IMR-90 (cell line): ENCODE measurements at regions not wholly inside any gene's neighbourhood (a gene's known extent, or its start where the extent isn't known, plus 50 kb on each side); places are given as distances from the start of the nearest gene placed in this dataset.

Experiments
- ATAC-seq: fragments of 200-7000 bp; cut with Tn5 transposase; 2 replicates; pipeline ENCODE4 v1.9.1; 2020; ENCODE audit warnings: low read depth, mild to moderate bottlenecking, moderate library complexity
- BruUV-seq: library from RNA; stranded (reverse); fragments of 400-500 nt; replicated peaks from 2 replicates; lab custom pipeline; 2021; lab: Mats Ljungman, UMichigan
- CTCF ChIA-PET: fragments of 300-600 bp; formaldehyde crosslinking; extraction: SDS; loops from one replicate; lab custom pipeline; 2021; ENCODE audit warnings: antibody characterized with exemption; lab: Yijun Ruan, JAX
- POLR2A ChIA-PET: fragments of 300-600 bp; sonication (Branson Sonifier 250); formaldehyde crosslinking; loops from one replicate; lab custom pipeline; 2022; ENCODE audit warnings: antibody characterized with exemption; ENCODE audit not compliant: unreplicated experiment; lab: Charles Lee
- DNase-seq: peaks from one replicate; pipeline ENCODE4 v3.0.0; 2013
- H2AFZ ChIP-seq: replicated peaks from 2 replicates; pipeline ENCODE3; 2013; ENCODE audit warnings: low read length, mild to moderate bottlenecking; ENCODE audit not compliant: poor library complexity
- H2AK5ac ChIP-seq: 2 replicates; pipeline ENCODE4 v1.6.1; 2013; ENCODE audit warnings: low read depth, low read length, inconsistent platforms
- H2AK9ac ChIP-seq: replicated peaks from 2 replicates; pipeline ENCODE3; 2013; ENCODE audit warnings: mild to moderate bottlenecking, low read depth, low read length, moderate library complexity; ENCODE audit not compliant: poor library complexity
- H2BK120ac ChIP-seq: 2 replicates; pipeline ENCODE4 v1.6.1; 2013; ENCODE audit warnings: low read depth, low read length, inconsistent platforms
- H2BK15ac ChIP-seq: 3 replicates; pipeline ENCODE4 v1.6.1; 2013; ENCODE audit warnings: low read depth, low read length, inconsistent platforms
- H2BK20ac ChIP-seq: 2 replicates; pipeline ENCODE4 v1.6.1; 2013; ENCODE audit warnings: low read depth, mild to moderate bottlenecking, inconsistent platforms, low read length, moderate library complexity
- H2BK5ac ChIP-seq: 2 replicates; pipeline ENCODE4 v1.6.1; 2013; ENCODE audit warnings: mild to moderate bottlenecking, low read depth, low read length, inconsistent platforms; ENCODE audit not compliant: poor library complexity, severe bottlenecking
- H3K14ac ChIP-seq: replicated peaks from 2 replicates; pipeline ENCODE4 v1.6.1; 2013; ENCODE audit warnings: low read depth, low read length, inconsistent platforms
- H3K18ac ChIP-seq: 2 replicates; pipeline ENCODE4 v1.6.1; 2013; ENCODE audit warnings: low read depth, low read length, control low read depth
- H3K23ac ChIP-seq: 2 replicates; pipeline ENCODE4 v1.6.1; 2013; ENCODE audit warnings: low read depth, low read length, inconsistent platforms
- H3K27ac ChIP-seq: 2 replicates; pipeline ENCODE4 v1.5.1; 2013; ENCODE audit warnings: mild to moderate bottlenecking, control low read depth, low read length; ENCODE audit not compliant: insufficient read depth
- H3K27me3 ChIP-seq: 2 replicates; pipeline ENCODE4 v1.6.1; 2013; ENCODE audit warnings: low read length; ENCODE audit not compliant: control insufficient read depth, insufficient read depth
- H3K36me3 ChIP-seq: 2 replicates; pipeline ENCODE4 v1.6.1; 2013; ENCODE audit warnings: low read length, mixed read lengths; ENCODE audit not compliant: control insufficient read depth, insufficient read depth
- H3K4ac ChIP-seq: 2 replicates; pipeline ENCODE4 v1.6.1; 2013; ENCODE audit warnings: low read depth, low read length, inconsistent platforms
- H3K4me1 ChIP-seq: 2 replicates; pipeline ENCODE4 v1.6.1; 2013; ENCODE audit warnings: low read length, mixed read lengths; ENCODE audit not compliant: control insufficient read depth, insufficient read depth
- H3K4me2 ChIP-seq: 2 replicates; pipeline ENCODE4 v1.6.1; 2013; ENCODE audit warnings: low read depth, mild to moderate bottlenecking, control low read depth, low read length, moderate library complexity
- H3K4me3 ChIP-seq: 2 replicates; pipeline ENCODE4 v1.5.1; 2013; ENCODE audit warnings: low read depth, mild to moderate bottlenecking, control low read depth, low read length, moderate library complexity; ENCODE audit not compliant: insufficient read depth
- H3K56ac ChIP-seq: 2 replicates; pipeline ENCODE4 v1.6.1; 2013; ENCODE audit warnings: low read length, inconsistent platforms; ENCODE audit not compliant: insufficient read depth; ENCODE audit errors: extremely low read depth
- H3K79me1 ChIP-seq, 2 experiments: 2 replicates each; pipeline ENCODE4 v1.6.1; 2013; ENCODE audit warnings: low read length in 2 of 2, inconsistent platforms in 1 of 2, low read depth in 1 of 2
- H3K9ac ChIP-seq: 2 replicates; pipeline ENCODE4 v1.6.1; 2013; ENCODE audit warnings: low read depth, low read length, control low read depth
- H3K9me1 ChIP-seq: 2 replicates; pipeline ENCODE4 v1.6.1; 2013; ENCODE audit warnings: low read length, inconsistent platforms; ENCODE audit not compliant: insufficient read depth
- H3K9me3 ChIP-seq: 2 replicates; pipeline ENCODE4 v1.6.1; 2013; ENCODE audit warnings: low read length; ENCODE audit not compliant: control insufficient read depth, insufficient read depth
- H4K20me1 ChIP-seq: 2 replicates; pipeline ENCODE4 v1.6.1; 2013; ENCODE audit warnings: low read length, inconsistent platforms; ENCODE audit not compliant: insufficient read depth
- H4K5ac ChIP-seq: 2 replicates; pipeline ENCODE4 v1.6.1; 2013; ENCODE audit warnings: mild to moderate bottlenecking, low read depth, low read length, control low read depth
- H4K8ac ChIP-seq, 2 experiments: 2 replicates each; pipeline ENCODE4 v1.6.1; 2013; ENCODE audit warnings: low read depth in 2 of 2, low read length in 2 of 2, control low read depth in 1 of 2, inconsistent platforms in 1 of 2
- H4K91ac ChIP-seq: 2 replicates; pipeline ENCODE4 v1.6.1; 2013; ENCODE audit warnings: low read depth, low read length, inconsistent platforms; ENCODE audit not compliant: insufficient read depth
- BHLHE40 ChIP-seq: fragments of 150-350 bp; IDR thresholded peaks from 2 replicates; pipeline ENCODE4 v1.6.1; 2016; ENCODE audit warnings: mild to moderate bottlenecking, low read depth, low read length
- CEBPB ChIP-seq: IDR thresholded peaks from 2 replicates; pipeline ENCODE4 v1.6.1; 2012; ENCODE audit warnings: low read depth, low read length, improper control_type of control experiment
- CHD1 ChIP-seq: IDR thresholded peaks from 2 replicates; pipeline ENCODE4 v1.6.1; 2012; ENCODE audit warnings: low read depth, low read length, improper control_type of control experiment
- CTCF ChIP-seq: conservative IDR thresholded peaks from 2 replicates; pipeline ENCODE4 v1.5.1; 2012; ENCODE audit warnings: mild to moderate bottlenecking, low read depth, low read length, improper control_type of control experiment
- ELK1 ChIP-seq: fragments of 150-350 bp; IDR thresholded peaks from 2 replicates; pipeline ENCODE4 v1.6.1; 2016; ENCODE audit warnings: low read depth, mild to moderate bottlenecking, low read length, moderate library complexity, borderline replicate concordance
- FOS ChIP-seq: fragments of 150-350 bp; IDR thresholded peaks from 2 replicates; pipeline ENCODE4 v1.6.1; 2016; ENCODE audit warnings: low read depth, low read length
- MAFK ChIP-seq: IDR thresholded peaks from 2 replicates; pipeline ENCODE4 v1.6.1; 2012; ENCODE audit warnings: low read depth, low read length, improper control_type of control experiment
- MAZ ChIP-seq: IDR thresholded peaks from 2 replicates; pipeline ENCODE4 v1.6.1; 2012; ENCODE audit warnings: low read depth, mild to moderate bottlenecking, low read length, improper control_type of control experiment, moderate library complexity, borderline replicate concordance
- MXI1 ChIP-seq: IDR thresholded peaks from 2 replicates; pipeline ENCODE4 v1.6.1; 2012; ENCODE audit warnings: low read depth, mild to moderate bottlenecking, low read length, moderate library complexity, borderline replicate concordance
- NFE2L2 ChIP-seq: fragments of 150-350 bp; IDR thresholded peaks from 2 replicates; pipeline ENCODE4 v1.6.1; 2016; ENCODE audit warnings: low read depth, mild to moderate bottlenecking, low read length
- POLR2A ChIP-seq: IDR thresholded peaks from 2 replicates; pipeline ENCODE4 v1.6.1; 2012; ENCODE audit warnings: mild to moderate bottlenecking, low read depth, low read length
- RAD21 ChIP-seq: IDR thresholded peaks from 2 replicates; pipeline ENCODE4 v1.6.1; 2012; ENCODE audit warnings: low read length, improper control_type of control experiment
- RCOR1 ChIP-seq: IDR thresholded peaks from 2 replicates; pipeline ENCODE4 v1.6.1; 2012; ENCODE audit warnings: mild to moderate bottlenecking, low read length, improper control_type of control experiment; ENCODE audit not compliant: insufficient replicate concordance
- RFX5 ChIP-seq: IDR thresholded peaks from 2 replicates; pipeline ENCODE4 v1.8.0; 2012; ENCODE audit warnings: low read depth, mild to moderate bottlenecking, low read length, moderate library complexity
- SMC3 ChIP-seq: fragments of 150-350 bp; IDR thresholded peaks from 2 replicates; pipeline ENCODE4 v1.6.1; 2016; ENCODE audit warnings: low read depth, mild to moderate bottlenecking, antibody characterized with exemption, low read length, moderate library complexity
- USF2 ChIP-seq: fragments of 150-350 bp; IDR thresholded peaks from 2 replicates; pipeline ENCODE4 v1.6.1; 2017; ENCODE audit warnings: mild to moderate bottlenecking, antibody characterized with exemption, low read length, low read depth
- WGBS, 2 experiments: methylation state at CpG; one replicate each; pipeline versions ENCODE4 v1.1.5 to v1.1.7; 2013; ENCODE audit warnings: missing lambda C conversion rate in 2 of 2; ENCODE audit not compliant: insufficient read length in 1 of 2; ENCODE audit errors: extremely low coverage in 2 of 2; 5-methylcytosine and 5-hydroxymethylcytosine counted together
- dilution Hi-C: fragments of 300-500 bp; cut with HindIII; formaldehyde crosslinking; loops from one replicate; pipeline ENCODE4 v1.14.3; 2018; ENCODE audit warnings: low sequenced_read_pairs; ENCODE audit not compliant: unreplicated experiment
- in situ Hi-C: fragments of 300-500 bp; cut with MboI; formaldehyde crosslinking; loops from 3 replicates; pipeline ENCODE4 v1.14.3; 2019; ENCODE audit warnings: low sequenced_read_pairs, inconsistent platforms, mixed read lengths
- intact Hi-C: fragments of 100-400 bp; cut with micrococcal nuclease; formaldehyde crosslinking; loops from 2 replicates; pipeline ENCODE4 v1.10.0; 2022

GRCh38 chr3:177431525-177432176 lies 234.4 kb upstream of the TBL1XR1 start:
- Histone ChIP-seq H3K9ac (no peak overlapping the region), H4K20me1 (no peaks in the 10 kb centered on the region), H3K36me3 (no peaks in the 10 kb centered on the region), H3K56ac (no peak overlapping the region), H2AK5ac (no peak overlapping the region), H3K9me1 (no peaks in the 10 kb centered on the region), H3K9me3 (no peaks in the 10 kb centered on the region; the same call in 1 of the 2 replicates), H3K18ac (no peak overlapping the region), H3K14ac (no peak overlapping the region), H3K27me3 (no peaks in the 10 kb centered on the region; the same call in 1 of the 2 replicates), H3K4me3 (no peak overlapping the region), H3K23ac (no peak overlapping the region), H3K4ac (no peak overlapping the region), H3K79me1 (no peaks in the 10 kb centered on the region), H2BK5ac (no peak overlapping the region), H4K5ac (no peak overlapping the region), H4K91ac (no peak overlapping the region), H2BK120ac (no peak overlapping the region), H2AFZ (no peak overlapping the region), H2BK20ac (no peak overlapping the region), H2AK9ac (no peak overlapping the region), H3K27ac (no peak overlapping the region), H3K4me2 (no peak overlapping the region), H3K4me1 (no peaks in the 10 kb centered on the region), H4K8ac (no peak overlapping the region), H2BK15ac (no peak overlapping the region)
- TF ChIP-seq RAD21 (no peak), POLR2A (no peak), RCOR1 (no peak), MXI1 (no peak), FOS (no peak), CTCF (no peak), BHLHE40 (no peak), CHD1 (no peak), SMC3 (no peak), CEBPB (no peak), USF2 (no peak), MAFK (no peak), MAZ (no peak), ELK1 (no peak), RFX5 (no peak), NFE2L2 (no peak)
- no CpG with 5 or more reads among the region's 7 CpGs for WGBS, 2 experiments
- ATAC-seq: no peak
- CTCF ChIA-PET: interaction anchor here (0.6 to 0.8 kb wide), 2 partner anchors 11 to 50 kb away, joined by 3 to 4 read pairs; no protein-coding TSS in a partner anchor
- no peak for DNase-seq
- dilution Hi-C loops: no loop called here
- no TSS peak for BruUV-seq
- in situ Hi-C loops: no loop called here
- POLR2A ChIA-PET: no interaction called here
- intact Hi-C loops: no loop called here
